ENCODE measurements at regions not wholly inside any gene's neighbourhood (a gene's known extent, or its start where the extent isn't known, plus 50 kb on each side); places are given as distances from the start of the nearest gene placed in this dataset.

- POLR2A ChIA-PET: no interaction called here
- Histone ChIP-seq H3K27me3 (ENCODE audit: control insufficient read depth in 2 of 2, insufficient read depth in 2 of 2, low read length in 2 of 2) (no peaks in the 10 kb centered on the region), H3K4me1 (ENCODE audit: control insufficient read depth, extremely low read depth, insufficient read depth, low read length) (no peaks in the 10 kb centered on the region), H3K79me2 (ENCODE audit: control insufficient read depth, insufficient read depth, low read length) (no peaks in the 10 kb centered on the region), H3K27ac (ENCODE audit: insufficient read depth, low read depth, low read length) (no peak overlapping the region), H3K4me3 (replicated peaks in 1 of 3; ENCODE audit: insufficient read depth in 1 of 3, low read depth in 1 of 3, low read length in 3 of 3) (no peak overlapping the region), H4K20me1 (replicated peaks; ENCODE audit: control insufficient read depth, extremely low read depth, insufficient read depth, low read length) (no peaks in the 10 kb centered on the region), H3K9me3 (replicated peaks; ENCODE audit: control insufficient read depth, insufficient read depth, low read length) (peaks cover 2% of the 10 kb centered on the region), H2AFZ (ENCODE audit: low read depth, low read length) (no peak overlapping the region), H3K4me2 (ENCODE audit: insufficient read depth, low read length) (no peak overlapping the region), H3K36me3 (ENCODE audit: control insufficient read depth in 2 of 2, extremely low read depth in 1 of 2, insufficient read depth in 2 of 2, low read length in 2 of 2) (no peaks in the 10 kb centered on the region), H3K9ac (replicated peaks; ENCODE audit: extremely low read depth, insufficient read depth, low read length) (no peak overlapping the region), H3K9me1 (replicated peaks; ENCODE audit: control insufficient read depth, extremely low read depth, insufficient read depth, low read length) (no peaks in the 10 kb centered on the region)
- no peak for FAIRE-seq
- TF ChIP-seq POLR2A (IDR thresholded peaks at IDR 0.05; ENCODE audit: low read depth, low read length) (no peak), CTCF (IDR thresholded peaks at IDR 0.05; ENCODE audit: extremely low read depth in 1 of 2, insufficient read depth in 1 of 2, low read depth in 1 of 2, low read length in 2 of 2) (no peak), MAX (IDR thresholded peaks at IDR 0.05; ENCODE audit: insufficient read depth, insufficient read length) (no peak), MYC (IDR thresholded peaks at IDR 0.05; ENCODE audit: low read depth, low read length) (no peak), POLR2AphosphoS5 (IDR thresholded peaks at IDR 0.05; ENCODE audit: insufficient read depth, low read depth, low read length) (no peak), GATA2 (IDR thresholded peaks at IDR 0.05; ENCODE audit: insufficient read depth, insufficient read length, low read depth, low read length) (no peak), JUN (IDR thresholded peaks at IDR 0.05; ENCODE audit: borderline replicate concordance, insufficient read depth, insufficient read length, low read depth) (no peak), FOS (IDR thresholded peaks at IDR 0.05; ENCODE audit: borderline replicate concordance, insufficient read depth, low read length) (no peak), EZH2 (IDR thresholded peaks at IDR 0.05; ENCODE audit: borderline replicate concordance, low read depth, low read length, severe bottlenecking) (no peak)
- no peak for DNase-seq (ENCODE audit: low read depth, low spot score)
- no TSS peak for BruUV-seq (replicated peaks)
- intact Hi-C loops (cut with micrococcal nuclease) (no loop called here), dilution Hi-C loops (cut with MboI; ENCODE audit: extremely low pct_ligation_motif_present, low sequenced_read_pairs) (no loop called here)
- CTCF ChIA-PET: no interaction called here
These were observed 93.5 kb upstream of the GALNTL6 start for GRCh38 chr4:171719691-171720090.
